PC-3 (cell line): ENCODE measurements at regions not wholly inside any gene's neighbourhood (a gene's known extent, or its start where the extent isn't known, plus 50 kb on each side); places are given as distances from the start of the nearest gene placed in this dataset.

Experiments used
- CTCF ChIP-seq: fragments of 300-600 bp; sonication (generic); conservative IDR thresholded peaks from 2 replicates; pipeline ENCODE4 v1.5.1; 2017; ENCODE audit warnings: antibody characterized with exemption, low read depth, mild to moderate bottlenecking, low read length
- EZH2 ChIP-seq: fragments of 300-600 bp; sonication (generic); IDR thresholded peaks from one replicate; pipeline ENCODE4 v1.6.1; 2017; ENCODE audit warnings: antibody characterized with exemption, mild to moderate bottlenecking, low read length; ENCODE audit not compliant: unreplicated experiment

GRCh38 chr21:23887725-23888306 is 1719.5 kb downstream of the MRPL39 start:
- TF ChIP-seq CTCF (no peak), EZH2 (no peak)
